ENCODE measurements at regions not wholly inside any gene's neighbourhood (a gene's known extent, or its start where the extent isn't known, plus 50 kb on each side); places are given as distances from the start of the nearest gene placed in this dataset.

DNA sequence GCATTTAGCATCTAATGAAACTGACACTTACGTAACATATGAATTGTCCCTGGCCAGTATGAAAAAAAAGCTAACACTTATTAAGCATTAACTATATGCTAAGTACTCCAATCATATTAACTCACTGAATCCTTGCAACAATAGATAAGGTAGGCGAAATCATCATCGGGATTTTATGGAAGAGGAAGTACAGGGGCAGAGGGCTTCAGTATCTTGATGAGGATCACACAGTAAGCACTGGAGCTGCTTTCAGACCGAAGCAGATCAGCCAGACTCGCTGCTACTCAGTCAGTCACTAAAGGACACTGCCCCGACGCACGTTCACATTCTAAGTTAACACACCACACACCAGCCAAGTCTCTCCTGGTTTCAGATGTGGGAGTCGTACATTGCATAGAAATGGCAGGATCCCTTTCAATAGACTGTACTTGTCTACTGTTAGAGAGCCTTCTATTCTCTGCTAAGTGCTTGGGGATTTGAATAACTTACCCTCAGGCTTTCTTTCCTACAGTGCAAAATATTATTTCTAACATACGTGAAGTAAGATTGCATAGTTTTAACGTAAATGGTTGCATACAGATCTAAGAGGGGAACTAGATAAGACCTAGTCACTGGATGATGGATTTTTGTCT lies 540.2 kb upstream of the TENM3 start:
- Histone ChIP-seq H3K27me3 (no peaks in the 10 kb centered on the region), H3K27ac (no peak overlapping the region), H3K4me1 (no peaks in the 10 kb centered on the region), H3K9me3 (peaks cover 0 to 5% (median 0%) of the 10 kb centered on the region in 11 donors), H3K4me3 (no peak overlapping the region), H3K36me3 (no peaks in the 10 kb centered on the region)
- no peak for ATAC-seq
- DNase-seq, result no peak
- TF ChIP-seq, protein P1, sequence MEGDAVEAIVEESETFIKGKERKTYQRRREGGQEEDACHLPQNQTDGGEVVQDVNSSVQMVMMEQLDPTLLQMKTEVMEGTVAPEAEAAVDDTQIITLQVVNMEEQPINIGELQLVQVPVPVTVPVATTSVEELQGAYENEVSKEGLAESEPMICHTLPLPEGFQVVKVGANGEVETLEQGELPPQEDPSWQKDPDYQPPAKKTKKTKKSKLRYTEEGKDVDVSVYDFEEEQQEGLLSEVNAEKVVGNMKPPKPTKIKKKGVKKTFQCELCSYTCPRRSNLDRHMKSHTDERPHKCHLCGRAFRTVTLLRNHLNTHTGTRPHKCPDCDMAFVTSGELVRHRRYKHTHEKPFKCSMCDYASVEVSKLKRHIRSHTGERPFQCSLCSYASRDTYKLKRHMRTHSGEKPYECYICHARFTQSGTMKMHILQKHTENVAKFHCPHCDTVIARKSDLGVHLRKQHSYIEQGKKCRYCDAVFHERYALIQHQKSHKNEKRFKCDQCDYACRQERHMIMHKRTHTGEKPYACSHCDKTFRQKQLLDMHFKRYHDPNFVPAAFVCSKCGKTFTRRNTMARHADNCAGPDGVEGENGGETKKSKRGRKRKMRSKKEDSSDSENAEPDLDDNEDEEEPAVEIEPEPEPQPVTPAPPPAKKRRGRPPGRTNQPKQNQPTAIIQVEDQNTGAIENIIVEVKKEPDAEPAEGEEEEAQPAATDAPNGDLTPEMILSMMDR (IDR thresholded peaks at IDR 0.05), result no peak
- intact Hi-C loops (cut with DNase I), result no loop called here
- 57 to 60% methylated on average over 11 of the region's 11 CpGs for WGBS, 2 donors

DNA sequence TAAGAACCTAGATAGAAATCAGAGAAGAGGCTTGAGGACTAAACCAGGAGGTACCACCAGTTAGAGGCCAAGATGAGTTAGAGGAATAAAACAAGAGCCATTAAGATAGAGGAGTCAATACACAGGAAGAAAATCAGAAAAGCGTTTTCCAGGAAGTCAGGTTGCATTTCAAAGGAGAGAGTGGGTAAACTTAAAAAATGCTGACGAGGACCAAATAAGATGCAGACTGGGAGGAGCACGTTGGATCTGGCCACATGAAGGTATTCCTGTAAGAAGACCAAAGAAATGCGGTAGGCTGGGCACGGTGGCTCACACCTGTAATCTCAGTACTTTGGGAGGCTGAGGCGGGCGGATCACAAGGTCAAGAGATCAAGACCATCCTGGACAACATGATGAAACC lies 533.1 kb upstream of the TENM3 start:
- Histone ChIP-seq H3K9me3 (peaks cover 0 to 7% (median 0%) of the 10 kb centered on the region in 11 donors), H3K27me3 (no peaks in the 10 kb centered on the region), H3K4me3 (no peak overlapping the region), H3K4me1 (no peaks in the 10 kb centered on the region), H3K36me3 (no peaks in the 10 kb centered on the region), H3K27ac (no peak overlapping the region)
- DNase-seq, result no peak
- TF ChIP-seq, protein P1 (IDR thresholded peaks at IDR 0.05), result no peak
- ATAC-seq, result no peak
- WGBS, 2 donors, result 88 to 90% methylated on average over 7 of the region's 7 CpGs
- intact Hi-C loops (cut with DNase I), result no loop called here

DNA sequence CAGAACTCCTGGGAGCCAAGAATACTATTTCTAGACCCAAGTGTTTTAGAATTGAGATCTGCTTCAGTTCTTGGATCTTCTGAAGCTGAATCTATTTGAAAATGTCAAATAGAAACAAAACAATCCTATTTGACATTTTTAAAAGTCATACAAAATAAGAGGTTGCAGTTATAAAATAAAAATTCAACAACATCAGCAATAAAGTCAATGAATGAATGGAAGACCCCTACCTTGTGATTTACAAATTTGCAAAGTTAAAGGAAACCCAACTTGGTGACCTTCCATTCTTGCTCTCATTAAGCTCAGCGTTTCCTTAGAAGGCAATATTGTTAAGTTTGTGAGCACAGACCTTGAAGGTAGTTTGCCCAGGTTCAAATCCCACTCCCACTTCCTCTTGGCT lies 531.8 kb upstream of the TENM3 start:
- intact Hi-C loops (cut with DNase I), result no loop called here
- DNase-seq, result no peak

DNA sequence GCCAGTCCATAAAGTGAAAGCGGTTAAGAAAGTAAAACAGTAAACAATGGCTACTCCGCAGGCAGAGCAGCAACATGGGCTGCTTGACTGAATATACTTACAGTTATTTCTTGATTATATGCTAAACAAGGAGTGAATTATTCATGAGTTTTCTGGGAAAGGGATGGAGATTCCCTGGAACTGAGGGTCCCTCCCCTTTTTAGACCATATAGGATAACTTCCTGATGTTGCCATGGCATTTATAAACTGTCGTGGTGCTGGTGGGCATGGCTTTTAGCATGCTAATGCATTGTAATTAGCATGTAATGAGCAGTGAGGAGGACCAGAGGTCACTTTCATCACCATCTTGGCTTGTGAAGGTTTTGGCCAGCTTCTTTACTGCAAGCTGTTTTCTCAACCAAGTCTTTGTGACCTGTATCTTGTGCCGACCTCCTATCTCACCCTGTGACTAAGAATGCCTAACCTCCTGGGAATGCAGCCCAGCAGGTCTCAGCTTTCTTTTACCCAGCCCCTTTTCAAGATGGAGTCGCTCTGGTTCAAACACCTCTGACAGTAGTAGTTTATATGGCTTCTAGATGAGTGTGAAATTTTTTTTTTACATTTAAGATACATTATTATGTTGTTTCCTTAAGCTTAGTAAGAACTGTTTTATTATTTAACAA lies 514.8 kb upstream of the TENM3 start:
- ATAC-seq (no peak), DNase-seq (no peak)
- Histone ChIP-seq H3K4me3 (no peak overlapping the region), H3K36me3 (no peaks in the 10 kb centered on the region), H3K27me3 (no peaks in the 10 kb centered on the region), H3K9me3 (peaks cover 0 to 8% (median 4%) of the 10 kb centered on the region in 11 donors), H3K27ac (no peak overlapping the region), H3K4me1 (no peaks in the 10 kb centered on the region)
- 59 to 63% methylated on average over 5 of the region's 5 CpGs for WGBS, 2 donors
- TF ChIP-seq, protein P1 (IDR thresholded peaks at IDR 0.05), result no peak
- intact Hi-C loops (cut with DNase I), result no loop called here

More for the DNA sequence above, 531.8 kb upstream of the TENM3 start:
- H3K27me3 ChIP-seq, result no peaks in the 10 kb centered on the region
- no peak overlapping the region for H3K27ac ChIP-seq
- no peak overlapping the region for H3K4me3 ChIP-seq
- H3K9me3 ChIP-seq, result peaks cover 0 to 7% (median 0%) of the 10 kb centered on the region in 11 donors
- no peak for ATAC-seq
- TF ChIP-seq, protein P1 (IDR thresholded peaks at IDR 0.05), result no peak
- no peaks in the 10 kb centered on the region for H3K4me1 ChIP-seq
- WGBS, 2 donors, result 80 to 83% methylated on average over 1 of the region's 1 CpG
- H3K36me3 ChIP-seq, result no peaks in the 10 kb centered on the region
